ENCODE measurements at regions not wholly inside any gene's neighbourhood (a gene's known extent, or its start where the extent isn't known, plus 50 kb on each side); places are given as distances from the start of the nearest gene placed in this dataset.

DNA sequence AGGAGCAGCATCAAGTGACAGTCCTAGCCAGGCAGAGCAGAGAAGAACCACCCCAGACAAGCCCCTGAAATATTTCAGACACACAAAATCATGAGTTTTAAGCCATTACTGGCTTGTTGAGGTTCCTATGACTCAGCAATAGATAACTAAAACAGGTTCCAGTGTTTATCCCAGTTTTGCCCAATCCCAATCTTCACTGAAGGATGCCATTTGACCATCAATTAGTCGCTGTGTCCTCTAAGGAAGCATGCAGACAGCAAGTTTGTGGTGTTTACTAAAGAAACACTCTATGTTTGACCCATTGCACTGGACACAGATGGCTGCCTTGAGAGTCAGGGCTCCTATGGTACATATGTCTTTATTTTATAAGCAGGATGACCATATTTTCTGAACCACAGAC lies 186.7 kb downstream of the SYK start:
- TF ChIP-seq CTCF (IDR thresholded peaks at IDR 0.05): no peak
- TF ChIP-seq POLR2A (IDR thresholded peaks at IDR 0.05): no peak
- TF ChIP-seq EP300 (IDR thresholded peaks at IDR 0.05): no peak
